HEK293 (cell line): ENCODE measurements at regions not wholly inside any gene's neighbourhood (a gene's known extent, or its start where the extent isn't known, plus 50 kb on each side); places are given as distances from the start of the nearest gene placed in this dataset.

Experiments used
- CTCF ChIA-PET: fragments of 350-600 bp; formaldehyde crosslinking; extraction: SDS; loops from one replicate; lab custom pipeline; 2021; ENCODE audit warnings: antibody characterized with exemption; lab: Yijun Ruan, JAX
- POLR2A ChIA-PET: fragments of 300-600 bp; formaldehyde crosslinking; extraction: SDS; loops from one replicate; lab custom pipeline; 2020; ENCODE audit warnings: antibody characterized with exemption, inconsistent platforms; lab: Yijun Ruan, JAX
- H3K27ac ChIP-seq: fragments of 200-500 bp; sonication (Bioruptor generic); 2 replicates; pipeline ENCODE4 v1.5.1; 2014; ENCODE audit warnings: low read depth, low read length, control low read depth, inconsistent platforms; ENCODE audit errors: extremely low read depth
- H3K36me3 ChIP-seq, 2 experiments: fragments of 200-500 bp in 1 of 2; sonication (Bioruptor generic) in 1 of 2; 1 replicate in 1 of 2; 2 replicates in 1 of 2; pipeline ENCODE4 v1.5.1; 2014 to 2017; ENCODE audit warnings: inconsistent platforms in 2 of 2, low read length in 2 of 2; ENCODE audit not compliant: control insufficient read depth in 2 of 2, insufficient read depth in 1 of 2
- H3K4me1 ChIP-seq: fragments of 200-500 bp; sonication (Bioruptor generic); 2 replicates; pipeline ENCODE4 v1.5.1; 2014; ENCODE audit warnings: mild to moderate bottlenecking, low read length, inconsistent platforms; ENCODE audit not compliant: control insufficient read depth, insufficient read depth
- H3K4me3 ChIP-seq: 2 replicates; pipeline ENCODE4 v1.5.1; 2011; ENCODE audit warnings: low read depth, mild to moderate bottlenecking, control low read depth, low read length, moderate library complexity
- H3K9me3 ChIP-seq: fragments of 200-500 bp; sonication (Bioruptor generic); 2 replicates; pipeline ENCODE4 v1.5.1; 2014; ENCODE audit warnings: low read depth, low read length, inconsistent platforms; ENCODE audit not compliant: control insufficient read depth, insufficient read depth
- GFI1B ChIP-seq: fragments of 450-650 bp; formaldehyde crosslinking; IDR thresholded peaks from 2 replicates; pipeline ENCODE4 v1.5.1; 2016; ENCODE audit warnings: missing biosample characterization, missing genetic modification characterization
- GLIS1 ChIP-seq: fragments of 450-650 bp; formaldehyde crosslinking; IDR thresholded peaks from 2 replicates; pipeline ENCODE4 v1.5.1; 2016; ENCODE audit warnings: missing biosample characterization, missing genetic modification characterization
- GLIS2 ChIP-seq: fragments of 450-650 bp; formaldehyde crosslinking; IDR thresholded peaks from 2 replicates; pipeline ENCODE4 v1.5.1; 2016; ENCODE audit warnings: missing biosample characterization, missing genetic modification characterization
- KLF10 ChIP-seq: fragments of 450-650 bp; IDR thresholded peaks from 2 replicates; pipeline ENCODE4 v1.5.1; 2018; ENCODE audit warnings: missing biosample characterization, mild to moderate bottlenecking, missing genetic modification characterization
- ZBTB1 ChIP-seq: fragments of 450-650 bp; formaldehyde crosslinking; IDR thresholded peaks from 2 replicates; pipeline ENCODE4 v1.5.1; 2016; ENCODE audit warnings: missing biosample characterization, missing genetic modification characterization
- ZFP3 ChIP-seq: fragments of 450-650 bp; formaldehyde crosslinking; IDR thresholded peaks from 2 replicates; pipeline ENCODE4 v1.5.1; 2016; ENCODE audit warnings: low read depth, missing biosample characterization, missing genetic modification characterization
- ZNF112 ChIP-seq: fragments of 450-650 bp; formaldehyde crosslinking; IDR thresholded peaks from 2 replicates; pipeline ENCODE4 v1.5.0; 2017; ENCODE audit warnings: missing biosample characterization, missing genetic modification characterization
- ZNF175 ChIP-seq: fragments of 450-650 bp; formaldehyde crosslinking; IDR thresholded peaks from 2 replicates; pipeline ENCODE4 v1.5.1; 2016; ENCODE audit warnings: missing biosample characterization, missing genetic modification characterization
- ZNF292 ChIP-seq: fragments of 450-650 bp; formaldehyde crosslinking; IDR thresholded peaks from 2 replicates; pipeline ENCODE4 v1.5.1; 2016; ENCODE audit warnings: low read depth, missing biosample characterization, missing genetic modification characterization, borderline replicate concordance
- ZNF302 ChIP-seq: fragments of 450-650 bp; formaldehyde crosslinking; IDR thresholded peaks from 2 replicates; pipeline ENCODE4 v1.5.1; 2016; ENCODE audit warnings: missing biosample characterization, missing genetic modification characterization, low read depth
- ZNF555 ChIP-seq: fragments of 450-650 bp; formaldehyde crosslinking; conservative IDR thresholded peaks from 2 replicates; pipeline ENCODE4 v1.5.1; 2017; ENCODE audit warnings: missing biosample characterization, mild to moderate bottlenecking, missing genetic modification characterization, inconsistent platforms
- ZNF571 ChIP-seq: fragments of 450-650 bp; formaldehyde crosslinking; IDR thresholded peaks from 2 replicates; pipeline ENCODE4 v1.5.0; 2017; ENCODE audit warnings: missing biosample characterization, missing genetic modification characterization
- ZNF629 ChIP-seq: fragments of 450-650 bp; formaldehyde crosslinking; IDR thresholded peaks from 2 replicates; pipeline ENCODE4 v1.5.1; 2017; ENCODE audit warnings: missing biosample characterization, missing genetic modification characterization
- ZNF747 ChIP-seq: fragments of 450-650 bp; formaldehyde crosslinking; IDR thresholded peaks from 2 replicates; pipeline ENCODE4 v1.5.1; 2016; ENCODE audit warnings: missing biosample characterization, missing genetic modification characterization
- ZNF791 ChIP-seq: fragments of 450-650 bp; formaldehyde crosslinking; IDR thresholded peaks from 2 replicates; pipeline ENCODE4 v1.5.1; 2016; ENCODE audit warnings: missing biosample characterization, missing genetic modification characterization
- ZNF830 ChIP-seq: fragments of 450-650 bp; IDR thresholded peaks from 2 replicates; pipeline ENCODE4 v1.5.0; 2018; ENCODE audit warnings: missing biosample characterization, missing genetic modification characterization, low read depth, mild to moderate bottlenecking, moderate library complexity
- TF ChIP-seq, protein P1 (sequence below): fragments of 450-650 bp; formaldehyde crosslinking; IDR thresholded peaks from 2 replicates; pipeline ENCODE4 v1.5.1; 2016; ENCODE audit warnings: missing biosample characterization, missing genetic modification characterization
- TF ChIP-seq, protein P2 (sequence below): fragments of 450-650 bp; formaldehyde crosslinking; IDR thresholded peaks from 2 replicates; pipeline ENCODE4 v1.5.1; 2016; ENCODE audit warnings: missing biosample characterization, missing genetic modification characterization
- TF ChIP-seq, protein P3 (sequence below): fragments of 450-650 bp; formaldehyde crosslinking; IDR thresholded peaks from 2 replicates; pipeline ENCODE4 v1.5.1; 2017; ENCODE audit warnings: missing biosample characterization, missing genetic modification characterization
- TF ChIP-seq, protein P4 (sequence below): fragments of 450-650 bp; formaldehyde crosslinking; IDR thresholded peaks from 2 replicates; pipeline ENCODE4 v1.5.1; 2017; ENCODE audit warnings: missing biosample characterization, missing genetic modification characterization
- TF ChIP-seq, protein P5 (sequence below): fragments of 450-650 bp; formaldehyde crosslinking; conservative IDR thresholded peaks from 2 replicates; pipeline ENCODE4 v1.5.1; 2016; ENCODE audit warnings: low read depth, missing biosample characterization, missing genetic modification characterization

DNA sequence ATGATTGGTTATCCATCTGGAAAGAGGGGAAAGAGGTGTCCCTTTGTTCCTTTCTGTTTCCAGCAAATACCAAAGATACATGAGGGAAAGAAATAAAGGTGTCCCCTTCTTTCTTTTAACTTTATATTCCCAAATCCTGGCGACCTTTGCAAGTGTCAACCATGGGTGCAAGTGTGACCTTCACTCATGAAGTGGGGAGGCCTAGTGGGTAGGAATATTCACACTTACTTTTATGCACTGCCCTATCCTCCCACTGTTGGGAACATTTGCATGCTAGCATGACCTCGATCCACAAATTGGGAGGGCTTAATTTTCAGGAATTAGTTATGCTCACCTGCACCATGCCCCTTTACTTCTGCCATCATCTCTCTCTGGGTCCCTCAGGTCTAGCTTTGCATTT, 70.2 kb upstream of the ZNF804A start (continued):
- TF ChIP-seq, protein P1, sequence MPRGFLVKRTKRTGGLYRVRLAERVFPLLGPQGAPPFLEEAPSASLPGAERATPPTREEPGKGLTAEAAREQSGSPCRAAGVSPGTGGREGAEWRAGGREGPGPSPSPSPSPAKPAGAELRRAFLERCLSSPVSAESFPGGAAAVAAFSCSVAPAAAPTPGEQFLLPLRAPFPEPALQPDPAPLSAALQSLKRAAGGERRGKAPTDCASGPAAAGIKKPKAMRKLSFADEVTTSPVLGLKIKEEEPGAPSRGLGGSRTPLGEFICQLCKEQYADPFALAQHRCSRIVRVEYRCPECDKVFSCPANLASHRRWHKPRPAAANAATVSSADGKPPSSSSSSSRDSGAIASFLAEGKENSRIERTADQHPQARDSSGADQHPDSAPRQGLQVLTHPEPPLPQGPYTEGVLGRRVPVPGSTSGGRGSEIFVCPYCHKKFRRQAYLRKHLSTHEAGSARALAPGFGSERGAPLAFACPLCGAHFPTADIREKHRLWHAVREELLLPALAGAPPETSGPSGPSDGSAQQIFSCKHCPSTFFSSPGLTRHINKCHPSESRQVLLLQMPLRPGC (tag by site-specific recombination): no peak
- no peak for TF ChIP-seq GFI1B

DNA sequence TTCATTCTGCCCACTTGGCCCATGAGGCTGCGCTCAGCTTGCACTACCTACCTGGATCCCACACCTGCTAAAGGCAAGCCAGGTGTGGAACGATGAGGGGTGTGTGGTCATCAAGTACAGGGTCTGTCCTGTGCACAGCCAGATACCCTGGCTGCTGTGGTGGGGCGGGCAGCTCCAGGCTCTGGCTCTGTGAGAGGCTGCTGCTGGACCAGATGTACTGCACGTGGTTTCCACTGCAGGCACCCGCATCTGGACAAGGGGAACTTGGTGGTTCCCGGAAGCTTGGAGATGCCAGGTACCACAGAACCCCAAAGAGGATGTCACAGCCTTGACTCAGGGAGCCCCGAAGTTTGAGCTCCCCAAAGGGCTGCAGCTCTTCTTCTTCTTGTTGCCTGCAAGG, 68.1 kb upstream of the ZNF804A start:
- Histone ChIP-seq H3K4me3 (no peak overlapping the region), H3K27ac (no peak overlapping the region), H3K4me1 (no peaks in the 10 kb centered on the region), H3K36me3 (no peaks in the 10 kb centered on the region), H3K9me3 (no peaks in the 10 kb centered on the region)
- TF ChIP-seq KLF10 (tag by site-specific recombination) (no peak), ZNF629 (tag by site-specific recombination) (no peak), ZNF791 (tag by site-specific recombination) (no peak), ZNF830 (no peak), ZNF112 (tag by site-specific recombination) (no peak), ZNF571 (tag by site-specific recombination) (no peak), ZNF302 (tag by site-specific recombination) (no peak), GLIS2 (tag by site-specific recombination) (no peak), ZNF555 (tag by site-specific recombination) (no peak), GLIS1 (tag by site-specific recombination) (no peak), ZNF292 (tag by site-specific recombination) (no peak), ZNF747 (no peak), ZNF175 (tag by site-specific recombination) (no peak), ZBTB1 (tag by site-specific recombination) (no peak), ZFP3 (no peak)
- TF ChIP-seq, protein P2, sequence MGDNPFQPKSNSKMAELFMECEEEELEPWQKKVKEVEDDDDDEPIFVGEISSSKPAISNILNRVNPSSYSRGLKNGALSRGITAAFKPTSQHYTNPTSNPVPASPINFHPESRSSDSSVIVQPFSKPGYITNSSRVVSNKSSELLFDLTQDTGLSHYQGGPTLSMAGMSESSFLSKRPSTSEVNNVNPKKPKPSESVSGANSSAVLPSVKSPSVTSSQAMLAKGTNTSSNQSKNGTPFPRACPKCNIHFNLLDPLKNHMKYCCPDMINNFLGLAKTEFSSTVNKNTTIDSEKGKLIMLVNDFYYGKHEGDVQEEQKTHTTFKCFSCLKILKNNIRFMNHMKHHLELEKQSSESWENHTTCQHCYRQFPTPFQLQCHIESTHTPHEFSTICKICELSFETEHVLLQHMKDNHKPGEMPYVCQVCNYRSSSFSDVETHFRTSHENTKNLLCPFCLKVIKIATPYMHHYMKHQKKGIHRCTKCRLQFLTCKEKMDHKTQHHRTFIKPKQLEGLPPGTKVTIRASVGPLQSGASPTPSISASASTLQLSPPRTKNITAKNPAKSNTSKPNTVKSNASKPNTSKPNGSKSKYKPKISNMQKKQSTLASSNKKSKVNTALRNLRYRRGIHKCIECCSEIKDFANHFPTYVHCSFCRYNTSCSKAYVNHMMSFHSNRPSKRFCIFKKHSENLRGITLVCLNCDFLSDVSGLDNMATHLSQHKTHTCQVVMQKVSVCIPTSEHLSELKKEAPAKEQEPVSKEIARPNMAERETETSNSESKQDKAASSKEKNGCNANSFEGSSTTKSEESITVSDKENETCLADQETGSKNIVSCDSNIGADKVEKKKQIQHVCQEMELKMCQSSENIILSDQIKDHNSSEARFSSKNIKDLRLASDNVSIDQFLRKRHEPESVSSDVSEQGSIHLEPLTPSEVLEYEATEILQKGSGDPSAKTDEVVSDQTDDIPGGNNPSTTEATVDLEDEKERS (tag by site-specific recombination): no peak
- TF ChIP-seq, protein P3, sequence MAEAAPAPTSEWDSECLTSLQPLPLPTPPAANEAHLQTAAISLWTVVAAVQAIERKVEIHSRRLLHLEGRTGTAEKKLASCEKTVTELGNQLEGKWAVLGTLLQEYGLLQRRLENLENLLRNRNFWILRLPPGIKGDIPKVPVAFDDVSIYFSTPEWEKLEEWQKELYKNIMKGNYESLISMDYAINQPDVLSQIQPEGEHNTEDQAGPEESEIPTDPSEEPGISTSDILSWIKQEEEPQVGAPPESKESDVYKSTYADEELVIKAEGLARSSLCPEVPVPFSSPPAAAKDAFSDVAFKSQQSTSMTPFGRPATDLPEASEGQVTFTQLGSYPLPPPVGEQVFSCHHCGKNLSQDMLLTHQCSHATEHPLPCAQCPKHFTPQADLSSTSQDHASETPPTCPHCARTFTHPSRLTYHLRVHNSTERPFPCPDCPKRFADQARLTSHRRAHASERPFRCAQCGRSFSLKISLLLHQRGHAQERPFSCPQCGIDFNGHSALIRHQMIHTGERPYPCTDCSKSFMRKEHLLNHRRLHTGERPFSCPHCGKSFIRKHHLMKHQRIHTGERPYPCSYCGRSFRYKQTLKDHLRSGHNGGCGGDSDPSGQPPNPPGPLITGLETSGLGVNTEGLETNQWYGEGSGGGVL: no peak
- ChIA-PET CTCF (no interaction called here), POLR2A (no interaction called here)

DNA sequence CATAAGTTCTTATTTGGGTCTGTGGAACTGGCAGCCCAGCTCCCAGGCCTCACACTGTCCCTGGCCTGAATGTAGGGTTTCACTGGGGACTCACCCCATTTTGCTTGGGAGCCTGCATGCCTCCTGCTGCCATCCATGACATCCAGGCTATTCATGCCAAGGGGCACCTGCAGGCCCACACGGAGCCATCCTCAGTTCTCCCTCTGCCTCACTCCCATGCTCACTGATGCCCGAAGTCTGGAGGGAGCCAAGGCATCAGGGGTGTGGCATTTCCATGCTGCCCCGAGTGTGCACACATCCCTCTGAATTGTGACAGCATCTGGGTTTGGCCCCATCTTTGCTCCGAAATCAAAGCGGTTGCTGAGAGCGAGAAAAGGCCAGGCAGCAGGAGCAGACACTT, 67.4 kb upstream of the ZNF804A start:
- CTCF ChIA-PET: no interaction called here
- H3K36me3 ChIP-seq: no peaks in the 10 kb centered on the region
- POLR2A ChIA-PET: no interaction called here
- H3K27ac ChIP-seq: no peak overlapping the region
- TF ChIP-seq, protein P4, sequence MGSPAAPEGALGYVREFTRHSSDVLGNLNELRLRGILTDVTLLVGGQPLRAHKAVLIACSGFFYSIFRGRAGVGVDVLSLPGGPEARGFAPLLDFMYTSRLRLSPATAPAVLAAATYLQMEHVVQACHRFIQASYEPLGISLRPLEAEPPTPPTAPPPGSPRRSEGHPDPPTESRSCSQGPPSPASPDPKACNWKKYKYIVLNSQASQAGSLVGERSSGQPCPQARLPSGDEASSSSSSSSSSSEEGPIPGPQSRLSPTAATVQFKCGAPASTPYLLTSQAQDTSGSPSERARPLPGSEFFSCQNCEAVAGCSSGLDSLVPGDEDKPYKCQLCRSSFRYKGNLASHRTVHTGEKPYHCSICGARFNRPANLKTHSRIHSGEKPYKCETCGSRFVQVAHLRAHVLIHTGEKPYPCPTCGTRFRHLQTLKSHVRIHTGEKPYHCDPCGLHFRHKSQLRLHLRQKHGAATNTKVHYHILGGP: no peak
- TF ChIP-seq ZNF830: no peak
- TF ChIP-seq, protein P5, sequence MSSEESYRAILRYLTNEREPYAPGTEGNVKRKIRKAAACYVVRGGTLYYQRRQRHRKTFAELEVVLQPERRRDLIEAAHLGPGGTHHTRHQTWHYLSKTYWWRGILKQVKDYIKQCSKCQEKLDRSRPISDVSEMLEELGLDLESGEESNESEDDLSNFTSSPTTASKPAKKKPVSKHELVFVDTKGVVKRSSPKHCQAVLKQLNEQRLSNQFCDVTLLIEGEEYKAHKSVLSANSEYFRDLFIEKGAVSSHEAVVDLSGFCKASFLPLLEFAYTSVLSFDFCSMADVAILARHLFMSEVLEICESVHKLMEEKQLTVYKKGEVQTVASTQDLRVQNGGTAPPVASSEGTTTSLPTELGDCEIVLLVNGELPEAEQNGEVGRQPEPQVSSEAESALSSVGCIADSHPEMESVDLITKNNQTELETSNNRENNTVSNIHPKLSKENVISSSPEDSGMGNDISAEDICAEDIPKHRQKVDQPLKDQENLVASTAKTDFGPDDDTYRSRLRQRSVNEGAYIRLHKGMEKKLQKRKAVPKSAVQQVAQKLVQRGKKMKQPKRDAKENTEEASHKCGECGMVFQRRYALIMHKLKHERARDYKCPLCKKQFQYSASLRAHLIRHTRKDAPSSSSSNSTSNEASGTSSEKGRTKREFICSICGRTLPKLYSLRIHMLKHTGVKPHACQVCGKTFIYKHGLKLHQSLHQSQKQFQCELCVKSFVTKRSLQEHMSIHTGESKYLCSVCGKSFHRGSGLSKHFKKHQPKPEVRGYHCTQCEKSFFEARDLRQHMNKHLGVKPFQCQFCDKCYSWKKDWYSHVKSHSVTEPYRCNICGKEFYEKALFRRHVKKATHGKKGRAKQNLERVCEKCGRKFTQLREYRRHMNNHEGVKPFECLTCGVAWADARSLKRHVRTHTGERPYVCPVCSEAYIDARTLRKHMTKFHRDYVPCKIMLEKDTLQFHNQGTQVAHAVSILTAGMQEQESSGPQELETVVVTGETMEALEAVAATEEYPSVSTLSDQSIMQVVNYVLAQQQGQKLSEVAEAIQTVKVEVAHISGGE (tag by site-specific recombination): no peak
- no peak overlapping the region for H3K4me3 ChIP-seq
- H3K9me3 ChIP-seq: no peaks in the 10 kb centered on the region
- no peaks in the 10 kb centered on the region for H3K4me1 ChIP-seq
